NT2/D1 (cell line): ENCODE measurements at regions not wholly inside any gene's neighbourhood (a gene's known extent, or its start where the extent isn't known, plus 50 kb on each side); places are given as distances from the start of the nearest gene placed in this dataset.

ENCODE experiments used
- SUZ12 ChIP-seq: IDR thresholded peaks from 2 replicates; pipeline ENCODE4 v1.6.1; 2011; ENCODE audit not compliant: insufficient read length, insufficient read depth; ENCODE audit errors: extremely low read depth
- YY1 ChIP-seq: IDR thresholded peaks from 2 replicates; pipeline ENCODE4 v1.6.1; 2011; ENCODE audit not compliant: insufficient read length, insufficient read depth
- ZNF274 ChIP-seq: IDR thresholded peaks from 2 replicates; pipeline ENCODE4 v1.6.1; 2011; ENCODE audit warnings: mild to moderate bottlenecking, low read depth, low read length

- no peak for TF ChIP-seq YY1
- no peak for TF ChIP-seq ZNF274
- no peak for TF ChIP-seq SUZ12
Measured at GRCh38 chr2:235334179-235334578, 159.7 kb upstream of the AGAP1 start.
